ENCODE measurements at regions not wholly inside any gene's neighbourhood (a gene's known extent, or its start where the extent isn't known, plus 50 kb on each side); places are given as distances from the start of the nearest gene placed in this dataset.

- intact Hi-C loops (cut with micrococcal nuclease), result no loop called here
- Histone ChIP-seq H3K4me2 (replicated peaks; ENCODE audit: extremely low read depth, low read length, poor library complexity, severe bottlenecking) (no peak overlapping the region), H3K27ac (ENCODE audit: low read depth in 1 of 2, low read length in 2 of 2) (no peak overlapping the region), H3K9ac (ENCODE audit: insufficient read depth, low read length, poor library complexity, severe bottlenecking) (no peak overlapping the region), H3K4me1 (ENCODE audit: control insufficient read depth in 1 of 2, insufficient read depth in 2 of 2, low read length in 2 of 2) (no peaks in the 10 kb centered on the region), H3K4me3 (replicated peaks in 1 of 3; ENCODE audit: low read depth in 2 of 3, low read length in 3 of 3) (no peak overlapping the region), H3K9me3 (replicated peaks in 1 of 2; ENCODE audit: control insufficient read depth in 1 of 2, insufficient read depth in 1 of 2, low read length in 2 of 2) (peaks cover 4 to 8% of the 10 kb centered on the region in 2 donors), H4K20me1 (ENCODE audit: insufficient read depth, low read length) (no peaks in the 10 kb centered on the region), H2AFZ (ENCODE audit: insufficient read depth, low read depth, low read length, poor library complexity, severe bottlenecking) (no peak overlapping the region), H3K27me3 (ENCODE audit: control insufficient read depth in 2 of 2, insufficient read depth in 2 of 2, low read length in 2 of 2) (no peaks in the 10 kb centered on the region), H3K36me3 (replicated peaks in 1 of 2; ENCODE audit: control insufficient read depth in 1 of 2, insufficient read depth in 2 of 2, low read length in 2 of 2) (no peaks in the 10 kb centered on the region), H3K79me2 (ENCODE audit: insufficient read depth, low read length) (no peaks in the 10 kb centered on the region)
- Mint-ChIP-seq H3K4me1 (no peaks in the 10 kb centered on the region), H3K27me3 (ENCODE audit: low read depth in 3 of 3) (peaks cover 0 to 2% (median 0%) of the 10 kb centered on the region in 3 donors), H3K27ac (no peak overlapping the region), H3K9me3 (peaks cover 0 to 14% (median 4%) of the 10 kb centered on the region in 7 donors), H3K4me3 (no peak overlapping the region), H3K36me3 (no peaks in the 10 kb centered on the region)
- no peak for DNase-seq
- WGBS (ENCODE audit: insufficient coverage), result no CpG with 5 or more reads among the region's 3 CpGs
- TF ChIP-seq, protein P1, sequence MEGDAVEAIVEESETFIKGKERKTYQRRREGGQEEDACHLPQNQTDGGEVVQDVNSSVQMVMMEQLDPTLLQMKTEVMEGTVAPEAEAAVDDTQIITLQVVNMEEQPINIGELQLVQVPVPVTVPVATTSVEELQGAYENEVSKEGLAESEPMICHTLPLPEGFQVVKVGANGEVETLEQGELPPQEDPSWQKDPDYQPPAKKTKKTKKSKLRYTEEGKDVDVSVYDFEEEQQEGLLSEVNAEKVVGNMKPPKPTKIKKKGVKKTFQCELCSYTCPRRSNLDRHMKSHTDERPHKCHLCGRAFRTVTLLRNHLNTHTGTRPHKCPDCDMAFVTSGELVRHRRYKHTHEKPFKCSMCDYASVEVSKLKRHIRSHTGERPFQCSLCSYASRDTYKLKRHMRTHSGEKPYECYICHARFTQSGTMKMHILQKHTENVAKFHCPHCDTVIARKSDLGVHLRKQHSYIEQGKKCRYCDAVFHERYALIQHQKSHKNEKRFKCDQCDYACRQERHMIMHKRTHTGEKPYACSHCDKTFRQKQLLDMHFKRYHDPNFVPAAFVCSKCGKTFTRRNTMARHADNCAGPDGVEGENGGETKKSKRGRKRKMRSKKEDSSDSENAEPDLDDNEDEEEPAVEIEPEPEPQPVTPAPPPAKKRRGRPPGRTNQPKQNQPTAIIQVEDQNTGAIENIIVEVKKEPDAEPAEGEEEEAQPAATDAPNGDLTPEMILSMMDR (IDR thresholded peaks at IDR 0.05), result no peak
Measured at GRCh38 chr1:80018348-80018747, 1011.8 kb upstream of the ADGRL4 start.

DNA sequence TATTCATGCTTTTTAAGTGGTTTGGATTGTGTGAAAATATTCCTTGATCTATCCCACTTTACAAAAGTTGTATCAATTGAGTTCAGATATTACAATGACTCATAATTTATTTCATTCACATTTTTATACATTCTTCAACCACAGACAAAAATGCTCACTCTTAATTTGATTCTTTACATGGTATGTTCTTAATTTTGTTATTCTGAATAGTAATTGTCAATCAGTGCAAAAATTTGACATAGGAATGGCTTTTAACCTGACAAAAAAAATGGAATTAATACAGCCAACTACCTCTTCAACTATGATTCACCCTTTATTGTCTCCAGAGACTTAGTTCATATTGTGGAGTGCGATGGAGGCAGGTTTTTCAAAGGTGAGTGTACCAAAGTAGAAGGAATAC lies 1002.4 kb upstream of the ADGRL4 start:
- DNase-seq, result no peak
- Histone ChIP-seq H3K36me3 (replicated peaks in 1 of 2; ENCODE audit: control insufficient read depth in 1 of 2, insufficient read depth in 2 of 2, low read length in 2 of 2) (no peaks in the 10 kb centered on the region), H3K9ac (ENCODE audit: insufficient read depth, low read length, poor library complexity, severe bottlenecking) (no peak overlapping the region), H2AFZ (ENCODE audit: insufficient read depth, low read depth, low read length, poor library complexity, severe bottlenecking) (no peak overlapping the region), H3K27me3 (ENCODE audit: control insufficient read depth in 2 of 2, insufficient read depth in 2 of 2, low read length in 2 of 2) (no peaks in the 10 kb centered on the region), H4K20me1 (ENCODE audit: insufficient read depth, low read length) (no peaks in the 10 kb centered on the region), H3K79me2 (ENCODE audit: insufficient read depth, low read length) (no peaks in the 10 kb centered on the region), H3K27ac (ENCODE audit: low read depth in 1 of 2, low read length in 2 of 2) (no peak overlapping the region), H3K4me2 (replicated peaks; ENCODE audit: extremely low read depth, low read length, poor library complexity, severe bottlenecking) (no peak overlapping the region), H3K4me1 (ENCODE audit: control insufficient read depth in 1 of 2, insufficient read depth in 2 of 2, low read length in 2 of 2) (no peaks in the 10 kb centered on the region), H3K9me3 (replicated peaks in 1 of 2; ENCODE audit: control insufficient read depth in 1 of 2, insufficient read depth in 1 of 2, low read length in 2 of 2) (no peaks in the 10 kb centered on the region), H3K4me3 (replicated peaks in 1 of 3; ENCODE audit: low read depth in 2 of 3, low read length in 3 of 3) (no peak overlapping the region)
- Mint-ChIP-seq H3K27ac (no peak overlapping the region), H3K9me3 (peaks cover 0 to 5% (median 3%) of the 10 kb centered on the region in 7 donors), H3K4me3 (no peak overlapping the region), H3K36me3 (no peaks in the 10 kb centered on the region), H3K4me1 (no peaks in the 10 kb centered on the region), H3K27me3 (ENCODE audit: low read depth in 3 of 3) (no peaks in the 10 kb centered on the region)
- TF ChIP-seq, protein P1 (IDR thresholded peaks at IDR 0.05), result no peak
- intact Hi-C loops (cut with micrococcal nuclease), result no loop called here
- WGBS (ENCODE audit: insufficient coverage), result no CpG with 5 or more reads among the region's 1 CpG
